ENCODE measurements at regions not wholly inside any gene's neighbourhood (a gene's known extent, or its start where the extent isn't known, plus 50 kb on each side); places are given as distances from the start of the nearest gene placed in this dataset.
"Not testable (repeated sequence)": the region's sequence is repeated elsewhere in the genome, so short reads cannot be mapped to it uniquely, and the experiment has no call there.

DNA sequence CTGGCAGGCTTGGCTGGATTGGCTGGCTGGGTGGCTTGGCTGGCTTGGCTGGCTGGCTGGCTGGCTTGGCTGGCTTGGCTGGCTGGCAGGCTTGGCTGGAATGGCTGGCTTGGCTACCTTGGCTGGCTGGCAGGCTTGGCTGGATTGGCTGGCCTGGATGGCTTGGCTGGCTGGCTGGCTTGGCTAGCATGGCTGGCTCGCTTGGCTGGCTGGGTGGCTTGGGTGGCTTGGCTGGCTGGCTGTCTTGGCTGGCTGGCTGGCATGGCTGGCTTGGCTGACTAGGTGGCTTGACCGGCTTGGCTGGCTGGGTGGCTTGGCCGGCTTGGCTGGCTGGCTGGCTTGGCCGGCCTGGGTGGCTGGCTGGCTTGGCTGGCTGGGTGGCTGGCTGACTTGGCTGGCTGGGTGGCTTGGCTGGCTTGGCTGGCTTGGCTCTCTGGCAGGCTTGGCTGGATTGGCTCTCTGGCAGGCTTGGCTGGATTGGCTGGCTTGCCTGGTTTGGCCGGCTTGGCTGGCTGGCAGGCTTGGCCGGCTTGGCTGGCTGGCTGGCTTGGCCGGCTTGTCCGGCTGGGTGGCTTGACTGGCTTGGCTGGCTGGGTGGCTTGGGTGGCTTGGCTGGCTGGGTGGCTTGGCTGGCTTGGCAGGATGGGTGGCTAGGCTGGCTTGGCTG, 440.9 kb downstream of the GOLGA6L6 start:
- H3K36me3 ChIP-seq (ENCODE audit: low read depth); H3K4me1 ChIP-seq (ENCODE audit: low read depth); H3K4me3 ChIP-seq; H3K9me3 ChIP-seq; DNase-seq; intact Hi-C loops (cut with DNase I, micrococcal nuclease): not testable (repeated sequence)
- peak; percentile 36 for ATAC-seq

DNA sequence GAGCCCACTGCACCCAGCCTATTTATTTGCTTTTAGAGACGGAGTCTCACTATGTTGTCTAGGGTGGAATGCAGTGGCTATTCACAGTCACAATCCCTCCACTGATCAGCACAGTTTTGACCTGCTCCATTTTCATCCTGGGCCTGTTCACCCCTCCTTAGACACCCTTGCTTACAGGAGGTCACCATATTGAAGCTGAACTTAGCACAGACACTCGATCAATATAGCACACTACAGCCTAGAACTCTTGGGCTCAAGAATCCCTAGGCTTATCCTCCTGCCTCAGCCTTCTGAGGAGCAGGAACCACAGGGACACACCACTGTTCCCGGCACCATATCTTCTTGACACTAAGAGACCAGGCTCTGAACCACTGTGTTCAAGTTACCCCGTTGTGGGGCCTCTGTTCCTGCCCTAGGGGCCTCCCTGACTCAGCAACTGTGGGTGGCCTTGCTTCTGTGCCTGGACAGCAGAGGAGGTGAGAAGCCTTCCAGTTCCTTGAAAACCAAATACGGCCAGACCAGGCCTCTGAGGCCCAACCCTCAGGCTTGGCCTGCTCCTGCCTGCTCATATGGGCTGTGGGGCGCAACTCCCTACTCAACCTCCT, 445.8 kb downstream of the GOLGA6L6 start:
- ATAC-seq; H3K4me1 ChIP-seq (ENCODE audit: low read depth); intact Hi-C loops (cut with DNase I, micrococcal nuclease); H3K4me3 ChIP-seq; DNase-seq; H3K36me3 ChIP-seq (ENCODE audit: low read depth); H3K9me3 ChIP-seq: not testable (repeated sequence)

DNA sequence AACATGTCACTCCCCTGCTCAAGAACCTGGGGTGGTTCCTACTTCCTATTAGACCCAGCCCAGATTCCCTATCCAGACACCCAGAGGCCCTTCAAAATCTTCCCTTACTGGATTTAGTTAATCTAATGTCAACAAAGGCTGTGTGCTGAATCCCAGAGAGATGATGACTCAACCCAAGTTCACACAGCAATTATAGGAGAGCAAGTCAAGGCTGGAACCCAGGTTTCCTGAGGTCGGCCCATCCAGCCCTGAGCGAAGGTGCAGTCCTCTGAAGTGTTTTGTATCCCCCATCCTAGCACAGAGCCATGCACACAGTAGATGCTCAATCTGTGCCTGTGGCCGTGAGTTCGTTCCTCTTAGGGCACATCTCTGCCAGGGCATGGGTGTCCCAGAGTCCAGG, 452.1 kb downstream of the GOLGA6L6 start:
- H3K4me3 ChIP-seq; H3K9me3 ChIP-seq; H3K4me1 ChIP-seq (ENCODE audit: low read depth); H3K36me3 ChIP-seq (ENCODE audit: low read depth); ATAC-seq; intact Hi-C loops (cut with DNase I, micrococcal nuclease); DNase-seq: not testable (repeated sequence)

DNA sequence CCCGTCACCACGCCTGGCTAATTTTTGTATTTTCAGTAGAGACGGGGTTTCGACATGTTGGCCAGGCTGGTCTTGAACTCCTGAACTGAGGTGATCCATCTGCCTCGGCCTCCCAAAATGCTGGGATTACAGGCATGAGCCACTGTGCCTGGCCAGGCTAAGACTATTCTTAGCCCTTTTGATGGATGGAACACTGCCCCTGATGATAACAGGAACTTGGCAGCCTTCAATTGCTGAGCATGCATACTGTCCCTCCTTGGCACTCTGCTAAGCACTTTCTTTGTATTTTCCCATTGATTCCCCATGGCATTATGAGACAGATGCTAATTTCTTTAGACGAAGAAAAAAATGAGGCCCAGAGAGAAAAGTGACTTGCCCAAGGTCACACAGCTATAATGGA, 457.6 kb downstream of the GOLGA6L6 start:
- intact Hi-C loops (cut with DNase I, micrococcal nuclease); H3K36me3 ChIP-seq (ENCODE audit: low read depth); ATAC-seq; H3K9me3 ChIP-seq; DNase-seq; H3K4me1 ChIP-seq (ENCODE audit: low read depth); H3K4me3 ChIP-seq: not testable (repeated sequence)

DNA sequence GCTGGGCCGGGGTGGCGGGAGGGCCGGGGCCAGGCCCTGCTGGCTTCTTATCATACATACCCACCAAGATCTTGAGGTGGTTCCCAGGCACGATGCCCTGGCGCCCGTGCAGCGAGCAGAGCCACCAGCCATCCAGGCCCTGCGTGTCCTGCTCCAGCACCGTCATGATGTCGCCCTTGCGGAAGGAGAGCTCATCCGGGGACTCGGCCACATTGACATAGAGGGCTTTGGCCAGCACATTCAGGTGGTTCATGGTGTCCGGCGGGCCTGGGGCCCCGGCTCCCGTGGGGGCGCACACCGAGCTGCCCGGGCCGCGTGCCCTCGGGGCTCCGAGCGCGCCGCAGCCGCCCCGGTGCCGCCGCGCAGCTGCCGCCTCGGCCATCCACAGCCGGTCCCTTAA, 467.5 kb downstream of the GOLGA6L6 start:
- H3K4me1 ChIP-seq (ENCODE audit: low read depth); H3K9me3 ChIP-seq; intact Hi-C loops (cut with DNase I, micrococcal nuclease); H3K4me3 ChIP-seq; H3K36me3 ChIP-seq (ENCODE audit: low read depth): not testable (repeated sequence)
- peak in 1 of 3 donors; percentile 22 for DNase-seq
- peak; percentile 19 for ATAC-seq

DNA sequence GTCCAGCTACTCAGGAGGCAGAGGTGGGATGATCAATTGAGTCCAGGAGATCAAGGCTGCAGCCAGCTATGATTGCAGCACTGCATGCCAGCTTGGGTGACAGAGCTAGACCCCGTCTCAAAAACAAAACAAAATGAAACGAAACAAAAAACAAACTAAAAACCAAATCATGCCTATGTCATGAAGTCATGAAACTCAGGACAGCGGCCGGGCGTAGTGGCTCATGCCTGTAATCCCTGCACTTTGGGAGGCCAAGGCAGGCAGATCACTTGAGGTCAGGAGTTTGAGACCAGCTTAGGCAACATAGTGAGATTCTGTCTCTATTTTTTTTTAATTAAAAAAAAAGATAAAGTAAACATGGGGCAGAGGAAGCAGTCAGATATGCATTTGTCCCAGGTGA, 472.6 kb downstream of the GOLGA6L6 start:
- H3K36me3 ChIP-seq (ENCODE audit: low read depth); ATAC-seq; H3K4me1 ChIP-seq (ENCODE audit: low read depth); H3K9me3 ChIP-seq; H3K4me3 ChIP-seq; intact Hi-C loops (cut with DNase I, micrococcal nuclease): not testable (repeated sequence)
- peak in 1 of 3 donors; percentile 18 for DNase-seq

DNA sequence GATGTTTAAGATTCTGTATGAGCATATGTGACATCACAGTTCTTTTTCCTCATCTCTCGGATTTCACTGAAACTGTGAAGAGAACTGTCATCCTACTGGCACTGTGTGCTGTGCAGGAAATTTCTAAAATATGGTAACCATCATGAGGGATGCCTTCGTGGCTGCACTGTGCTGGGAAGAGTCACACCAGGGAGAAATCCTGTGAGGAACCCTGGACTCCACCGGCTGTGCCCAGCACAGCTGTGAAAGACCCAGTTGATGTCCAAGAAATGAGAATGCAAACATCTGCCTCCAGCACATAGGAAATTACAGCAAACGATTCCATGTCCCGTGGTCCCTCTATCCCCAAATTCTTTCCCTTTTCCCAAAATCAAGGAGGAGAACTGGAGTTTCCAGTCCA, 475.4 kb downstream of the GOLGA6L6 start:
- DNase-seq; intact Hi-C loops (cut with DNase I, micrococcal nuclease); H3K4me1 ChIP-seq (ENCODE audit: low read depth); ATAC-seq; H3K36me3 ChIP-seq (ENCODE audit: low read depth); H3K4me3 ChIP-seq; H3K9me3 ChIP-seq: not testable (repeated sequence)

DNA sequence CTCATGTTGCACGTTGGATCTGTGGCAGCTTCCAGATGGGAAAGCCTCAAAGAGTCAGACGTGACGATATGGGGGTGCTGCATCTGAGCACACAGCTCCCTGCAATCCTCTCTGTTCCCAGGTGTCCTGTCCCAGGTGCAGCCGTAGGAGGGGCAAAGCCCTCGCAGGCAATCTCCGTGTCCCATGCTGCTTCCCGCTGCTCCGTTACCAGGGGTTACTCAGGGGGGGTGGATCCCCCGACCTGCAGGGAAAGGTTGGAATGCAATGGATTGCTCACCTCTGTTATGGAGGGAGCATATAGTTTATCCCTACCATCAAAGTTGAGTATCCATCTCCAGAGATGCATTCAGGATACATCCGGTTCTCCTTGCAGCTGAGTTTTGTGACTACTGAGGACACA, 476.1 kb downstream of the GOLGA6L6 start:
- H3K9me3 ChIP-seq; H3K4me1 ChIP-seq (ENCODE audit: low read depth); intact Hi-C loops (cut with DNase I, micrococcal nuclease); H3K4me3 ChIP-seq; ATAC-seq; H3K36me3 ChIP-seq (ENCODE audit: low read depth): not testable (repeated sequence)
- peak in 1 of 3 donors; percentile 32 for DNase-seq

DNA sequence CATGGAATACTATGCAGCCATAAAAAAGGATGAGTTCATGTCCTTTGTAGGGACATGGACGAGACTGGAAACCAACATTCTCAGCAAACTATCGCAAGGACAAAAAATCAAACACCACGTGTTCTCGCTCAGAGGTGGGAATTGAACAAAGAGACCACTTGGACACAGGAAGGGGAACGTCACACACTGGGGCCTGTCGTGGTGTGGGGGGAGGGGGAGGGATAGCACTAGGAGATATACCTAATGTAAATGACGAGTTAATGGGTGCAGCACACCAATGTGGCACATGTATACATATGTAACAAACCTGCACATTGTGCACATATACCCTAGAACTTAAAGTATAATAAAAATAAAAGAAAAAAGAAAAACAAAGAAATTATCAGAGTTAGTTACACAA, 478.4 kb downstream of the GOLGA6L6 start:
- H3K9me3 ChIP-seq; H3K4me1 ChIP-seq (ENCODE audit: low read depth); DNase-seq; H3K36me3 ChIP-seq (ENCODE audit: low read depth); ATAC-seq; intact Hi-C loops (cut with DNase I, micrococcal nuclease); H3K4me3 ChIP-seq: not testable (repeated sequence)

DNA sequence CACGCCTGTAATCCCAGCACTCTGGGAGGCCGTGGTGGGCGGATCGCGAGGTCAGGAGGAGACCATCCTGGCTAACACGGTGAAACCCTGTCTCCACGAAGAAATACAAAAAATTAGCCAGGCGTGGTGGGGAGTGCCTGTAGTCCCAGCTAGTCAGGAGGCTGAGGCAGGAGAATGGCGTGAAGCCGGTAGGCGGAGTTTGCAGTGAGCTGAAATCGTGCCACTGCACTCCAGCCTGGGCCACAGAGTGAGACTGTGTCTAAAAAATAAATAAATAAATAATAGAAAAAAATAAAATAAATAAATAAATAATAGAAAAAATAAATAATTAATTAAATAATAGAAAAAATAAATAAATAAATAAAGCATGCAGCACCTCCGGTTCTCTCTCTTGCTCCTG, 480.8 kb downstream of the GOLGA6L6 start:
- ATAC-seq; DNase-seq; intact Hi-C loops (cut with DNase I, micrococcal nuclease); H3K4me1 ChIP-seq (ENCODE audit: low read depth); H3K4me3 ChIP-seq; H3K36me3 ChIP-seq (ENCODE audit: low read depth): not testable (repeated sequence)
- H3K9me3 ChIP-seq: peaks cover 12% of the 10 kb centered on the region

DNA sequence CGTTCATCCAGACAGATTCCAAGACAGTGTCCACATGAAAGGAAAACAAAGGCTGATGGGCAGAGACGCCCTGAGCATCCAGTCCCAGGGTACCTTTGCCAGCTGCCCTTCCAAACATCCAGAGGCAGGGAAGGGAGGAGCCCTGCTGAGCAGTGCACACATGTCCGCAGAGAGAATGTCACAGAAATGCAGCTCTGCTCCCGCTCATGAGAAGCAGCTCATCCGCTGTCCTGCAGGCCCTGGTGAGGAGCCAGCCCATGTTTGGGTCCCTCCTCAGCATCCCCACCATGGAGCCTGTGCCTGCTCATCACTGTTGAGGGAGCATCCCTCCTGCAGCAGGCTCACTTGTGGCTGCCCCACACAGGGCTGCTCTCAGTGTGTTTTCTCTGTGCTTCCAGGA, 484.7 kb downstream of the GOLGA6L6 start:
- H3K4me1 ChIP-seq (ENCODE audit: low read depth); ATAC-seq; H3K4me3 ChIP-seq; H3K36me3 ChIP-seq (ENCODE audit: low read depth); DNase-seq; intact Hi-C loops (cut with DNase I, micrococcal nuclease): not testable (repeated sequence)
- H3K9me3 ChIP-seq: peaks cover 14% of the 10 kb centered on the region

DNA sequence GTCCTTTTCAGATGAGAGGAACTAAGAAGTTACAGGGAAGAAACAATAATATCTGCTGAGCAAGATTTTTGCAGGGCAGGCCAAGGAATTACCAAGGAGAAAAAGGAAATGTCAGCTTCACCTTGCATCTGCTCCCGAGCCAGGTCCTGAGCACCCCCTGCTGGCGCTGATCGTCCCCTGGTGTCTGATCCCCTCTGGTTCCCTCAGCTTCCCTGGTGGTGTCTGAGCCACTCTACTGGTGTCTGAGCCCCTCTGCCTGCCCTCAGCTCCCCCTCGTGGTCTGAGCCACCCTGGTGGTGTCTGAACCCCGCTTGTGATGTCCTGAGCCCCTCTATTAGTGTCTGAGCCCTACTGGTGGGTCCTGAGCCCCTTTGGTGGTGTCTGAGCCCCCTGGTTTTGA, 485.7 kb downstream of the GOLGA6L6 start:
- H3K36me3 ChIP-seq (ENCODE audit: low read depth); ATAC-seq; H3K4me1 ChIP-seq (ENCODE audit: low read depth); intact Hi-C loops (cut with DNase I, micrococcal nuclease); H3K4me3 ChIP-seq: not testable (repeated sequence)
- peaks cover 12% of the 10 kb centered on the region for H3K9me3 ChIP-seq
- peak in 1 of 3 donors; percentile 1 for DNase-seq

DNA sequence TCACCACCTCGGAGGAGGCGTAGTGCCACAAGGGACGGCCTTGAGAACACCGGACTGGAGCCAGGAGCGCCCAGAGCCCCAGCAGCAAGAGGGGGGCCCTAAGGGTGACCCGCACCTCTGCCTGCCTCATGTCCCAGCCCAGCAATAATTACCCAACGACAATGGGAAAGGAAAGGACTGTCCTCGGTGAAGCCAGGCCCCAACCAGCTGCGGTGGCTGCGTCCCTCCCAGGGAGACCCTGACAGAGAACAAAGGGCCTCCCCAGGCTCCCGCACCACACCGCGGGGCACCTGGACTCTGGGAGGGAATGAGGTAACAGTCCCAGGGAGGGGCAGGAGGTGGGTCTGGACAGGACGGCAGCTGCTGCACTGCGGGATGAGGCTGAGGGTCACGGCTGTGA, 493.4 kb downstream of the GOLGA6L6 start:
- peak in 1 of 3 donors; percentile 38 for DNase-seq
- H3K9me3 ChIP-seq; H3K36me3 ChIP-seq (ENCODE audit: low read depth); H3K4me3 ChIP-seq; H3K4me1 ChIP-seq (ENCODE audit: low read depth); intact Hi-C loops (cut with DNase I, micrococcal nuclease); ATAC-seq: not testable (repeated sequence)

DNA sequence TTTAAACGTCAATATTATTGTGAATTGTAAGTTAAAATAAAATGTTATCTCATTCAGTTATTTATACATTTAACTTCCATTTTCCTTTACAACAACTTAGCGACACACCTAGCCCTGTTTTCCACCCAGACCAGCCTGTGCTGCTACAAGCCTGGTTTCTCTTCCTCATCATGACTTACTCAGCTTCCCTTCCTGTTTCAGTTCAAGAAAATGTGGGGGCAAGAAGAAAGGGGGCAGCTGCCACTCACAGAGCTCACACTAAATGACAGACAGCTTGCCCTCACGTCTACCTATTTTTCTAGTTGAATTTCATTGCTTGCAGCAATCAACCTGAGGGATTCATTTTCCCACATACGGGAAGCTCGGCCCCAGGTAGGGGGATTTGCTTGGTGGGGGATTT, 496.4 kb downstream of the GOLGA6L6 start:
- H3K36me3 ChIP-seq (ENCODE audit: low read depth); ATAC-seq; H3K4me1 ChIP-seq (ENCODE audit: low read depth); DNase-seq; intact Hi-C loops (cut with DNase I, micrococcal nuclease); H3K9me3 ChIP-seq; H3K4me3 ChIP-seq: not testable (repeated sequence)

DNA sequence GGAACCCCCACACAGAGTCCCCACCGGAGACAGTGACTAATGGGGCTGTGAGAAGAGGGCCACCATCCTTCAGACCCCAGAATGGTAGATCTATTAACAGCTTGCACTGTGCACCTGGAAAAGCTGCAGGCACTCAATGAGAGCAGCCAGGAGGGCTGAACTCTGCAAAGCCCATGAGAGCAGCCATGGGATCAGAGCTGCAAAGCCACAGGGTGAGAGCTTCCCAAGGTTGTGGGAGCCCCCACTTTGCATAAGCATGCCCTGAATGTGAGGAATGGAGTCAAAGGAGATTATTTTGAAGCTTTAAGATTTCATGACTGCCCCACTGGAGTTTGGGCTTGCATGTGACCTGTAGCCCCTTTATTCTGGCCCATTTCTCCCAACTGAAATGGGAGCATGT, 500.9 kb downstream of the GOLGA6L6 start:
- H3K4me1 ChIP-seq (ENCODE audit: low read depth); intact Hi-C loops (cut with DNase I, micrococcal nuclease); H3K4me3 ChIP-seq; DNase-seq; ATAC-seq; H3K9me3 ChIP-seq; H3K36me3 ChIP-seq (ENCODE audit: low read depth): not testable (repeated sequence)
